ENCODE measurements at regions not wholly inside any gene's neighbourhood (a gene's known extent, or its start where the extent isn't known, plus 50 kb on each side); places are given as distances from the start of the nearest gene placed in this dataset.

GRCh38 chr2:17263570-17263968, 254.7 kb downstream of the RAD51AP2 start (continued):
- TF ChIP-seq, protein P1, sequence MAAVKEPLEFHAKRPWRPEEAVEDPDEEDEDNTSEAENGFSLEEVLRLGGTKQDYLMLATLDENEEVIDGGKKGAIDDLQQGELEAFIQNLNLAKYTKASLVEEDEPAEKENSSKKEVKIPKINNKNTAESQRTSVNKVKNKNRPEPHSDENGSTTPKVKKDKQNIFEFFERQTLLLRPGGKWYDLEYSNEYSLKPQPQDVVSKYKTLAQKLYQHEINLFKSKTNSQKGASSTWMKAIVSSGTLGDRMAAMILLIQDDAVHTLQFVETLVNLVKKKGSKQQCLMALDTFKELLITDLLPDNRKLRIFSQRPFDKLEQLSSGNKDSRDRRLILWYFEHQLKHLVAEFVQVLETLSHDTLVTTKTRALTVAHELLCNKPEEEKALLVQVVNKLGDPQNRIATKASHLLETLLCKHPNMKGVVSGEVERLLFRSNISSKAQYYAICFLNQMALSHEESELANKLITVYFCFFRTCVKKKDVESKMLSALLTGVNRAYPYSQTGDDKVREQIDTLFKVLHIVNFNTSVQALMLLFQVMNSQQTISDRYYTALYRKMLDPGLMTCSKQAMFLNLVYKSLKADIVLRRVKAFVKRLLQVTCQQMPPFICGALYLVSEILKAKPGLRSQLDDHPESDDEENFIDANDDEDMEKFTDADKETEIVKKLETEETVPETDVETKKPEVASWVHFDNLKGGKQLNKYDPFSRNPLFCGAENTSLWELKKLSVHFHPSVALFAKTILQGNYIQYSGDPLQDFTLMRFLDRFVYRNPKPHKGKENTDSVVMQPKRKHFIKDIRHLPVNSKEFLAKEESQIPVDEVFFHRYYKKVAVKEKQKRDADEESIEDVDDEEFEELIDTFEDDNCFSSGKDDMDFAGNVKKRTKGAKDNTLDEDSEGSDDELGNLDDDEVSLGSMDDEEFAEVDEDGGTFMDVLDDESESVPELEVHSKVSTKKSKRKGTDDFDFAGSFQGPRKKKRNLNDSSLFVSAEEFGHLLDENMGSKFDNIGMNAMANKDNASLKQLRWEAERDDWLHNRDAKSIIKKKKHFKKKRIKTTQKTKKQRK (IDR thresholded peaks at IDR 0.05; ENCODE audit: low read depth, low read length), result no peak
- no peak for TF ChIP-seq PRDM15 (CRISPR knock-in tag; IDR thresholded peaks at IDR 0.05)
- no peak for TF ChIP-seq ZSCAN29 (IDR thresholded peaks at IDR 0.05)
- no peak for TF ChIP-seq HSF1 (IDR thresholded peaks at IDR 0.05; ENCODE audit: low read depth, low read length)
- no peak for TF ChIP-seq ASH2L (IDR thresholded peaks at IDR 0.05; ENCODE audit: borderline replicate concordance, low read depth)
- no peak for TF ChIP-seq IKZF2 (IDR thresholded peaks at IDR 0.05)
- no peak for TF ChIP-seq SP1 (IDR thresholded peaks at IDR 0.05; ENCODE audit: low read depth, low read length)
- no peak for TF ChIP-seq TCF7 (IDR thresholded peaks at IDR 0.05; ENCODE audit: borderline replicate concordance)
- no peak for TF ChIP-seq SIN3A (IDR thresholded peaks at IDR 0.05; ENCODE audit: low read depth, low read length)
- TF ChIP-seq TCF12 (IDR thresholded peaks at IDR 0.05; ENCODE audit: low read depth, low read length), result no peak
- TF ChIP-seq, protein P2, sequence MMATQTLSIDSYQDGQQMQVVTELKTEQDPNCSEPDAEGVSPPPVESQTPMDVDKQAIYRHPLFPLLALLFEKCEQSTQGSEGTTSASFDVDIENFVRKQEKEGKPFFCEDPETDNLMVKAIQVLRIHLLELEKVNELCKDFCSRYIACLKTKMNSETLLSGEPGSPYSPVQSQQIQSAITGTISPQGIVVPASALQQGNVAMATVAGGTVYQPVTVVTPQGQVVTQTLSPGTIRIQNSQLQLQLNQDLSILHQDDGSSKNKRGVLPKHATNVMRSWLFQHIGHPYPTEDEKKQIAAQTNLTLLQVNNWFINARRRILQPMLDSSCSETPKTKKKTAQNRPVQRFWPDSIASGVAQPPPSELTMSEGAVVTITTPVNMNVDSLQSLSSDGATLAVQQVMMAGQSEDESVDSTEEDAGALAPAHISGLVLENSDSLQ (IDR thresholded peaks at IDR 0.05), result no peak
- no peak for TF ChIP-seq TCF3 (IDR thresholded peaks at IDR 0.05; ENCODE audit: borderline replicate concordance, insufficient read depth, low read depth, low read length)
